Parathyroid adenoma (tissue), 2 donors: ENCODE measurements at regions not wholly inside any gene's neighbourhood (a gene's known extent, or its start where the extent isn't known, plus 50 kb on each side); places are given as distances from the start of the nearest gene placed in this dataset.
A peak's percentile ranks its signal among the peaks of the same experiment; 100 is the strongest.

Experiments used
- H2AFZ ChIP-seq: fragments of 300-600 bp; sonication (generic); one replicate; pipeline ENCODE4 v1.7.0; 2017; ENCODE audit warnings: antibody characterized with exemption, mild to moderate bottlenecking
- H3K27ac ChIP-seq: fragments of 300-600 bp; sonication (generic); one replicate; pipeline ENCODE4 v1.7.0; 2017
- H3K27me3 ChIP-seq: fragments of 300-600 bp; sonication (generic); one replicate; pipeline ENCODE4 v1.7.0; 2017; ENCODE audit warnings: low read length; ENCODE audit not compliant: control insufficient read depth, insufficient read depth
- H3K36me3 ChIP-seq: fragments of 300-600 bp; sonication (generic); one replicate; pipeline ENCODE4 v1.7.0; 2017; ENCODE audit warnings: low read length; ENCODE audit not compliant: control insufficient read depth, insufficient read depth
- H3K4me1 ChIP-seq: fragments of 300-600 bp; sonication (generic); one replicate; pipeline ENCODE4 v1.7.0; 2017; ENCODE audit warnings: control low read depth
- H3K4me2 ChIP-seq: fragments of 300-600 bp; sonication (generic); one replicate; pipeline ENCODE4 v1.7.0; 2017; ENCODE audit warnings: low read length
- H3K4me3 ChIP-seq: fragments of 300-600 bp; sonication (generic); one replicate; pipeline ENCODE4 v1.7.0; 2017; ENCODE audit warnings: low read depth, low read length
- H3K79me2 ChIP-seq: fragments of 300-600 bp; sonication (generic); one replicate; pipeline ENCODE4 v1.7.0; 2017; ENCODE audit warnings: control low read depth
- H3K9ac ChIP-seq: fragments of 300-600 bp; sonication (generic); one replicate; pipeline ENCODE4 v1.7.0; 2017; ENCODE audit warnings: mild to moderate bottlenecking
- H3K9me3 ChIP-seq: fragments of 300-600 bp; sonication (generic); one replicate; pipeline ENCODE4 v1.7.0; 2017; ENCODE audit warnings: low read length; ENCODE audit not compliant: control insufficient read depth
- TF ChIP-seq, protein P1 (sequence below): fragments of 300-600 bp; sonication (generic); IDR thresholded peaks from one replicate; pipeline ENCODE4 v1.7.0; 2017; ENCODE audit warnings: antibody characterized with exemption, mild to moderate bottlenecking
- donor health status: primary hyperparathyroidism.

DNA sequence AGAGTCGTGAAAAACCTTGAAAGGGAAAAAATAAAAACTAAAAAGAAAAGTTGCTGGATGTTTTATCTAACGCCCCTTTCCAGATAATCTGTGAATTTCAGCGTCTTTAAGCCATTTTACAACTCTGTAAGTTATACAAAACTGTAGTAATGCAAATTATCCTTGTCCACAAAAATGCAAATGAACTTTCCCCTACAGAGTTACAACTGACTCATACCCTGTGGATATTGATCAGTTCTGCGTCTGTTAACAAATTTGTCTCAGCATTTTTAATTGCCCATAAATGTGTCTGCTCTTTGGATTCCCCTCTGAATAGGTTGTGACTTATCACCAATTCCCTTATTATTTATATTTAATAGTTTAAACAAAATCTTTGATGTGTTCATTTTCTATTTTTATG, 105.9 kb upstream of the PRLR start:
- TF ChIP-seq, protein P1, sequence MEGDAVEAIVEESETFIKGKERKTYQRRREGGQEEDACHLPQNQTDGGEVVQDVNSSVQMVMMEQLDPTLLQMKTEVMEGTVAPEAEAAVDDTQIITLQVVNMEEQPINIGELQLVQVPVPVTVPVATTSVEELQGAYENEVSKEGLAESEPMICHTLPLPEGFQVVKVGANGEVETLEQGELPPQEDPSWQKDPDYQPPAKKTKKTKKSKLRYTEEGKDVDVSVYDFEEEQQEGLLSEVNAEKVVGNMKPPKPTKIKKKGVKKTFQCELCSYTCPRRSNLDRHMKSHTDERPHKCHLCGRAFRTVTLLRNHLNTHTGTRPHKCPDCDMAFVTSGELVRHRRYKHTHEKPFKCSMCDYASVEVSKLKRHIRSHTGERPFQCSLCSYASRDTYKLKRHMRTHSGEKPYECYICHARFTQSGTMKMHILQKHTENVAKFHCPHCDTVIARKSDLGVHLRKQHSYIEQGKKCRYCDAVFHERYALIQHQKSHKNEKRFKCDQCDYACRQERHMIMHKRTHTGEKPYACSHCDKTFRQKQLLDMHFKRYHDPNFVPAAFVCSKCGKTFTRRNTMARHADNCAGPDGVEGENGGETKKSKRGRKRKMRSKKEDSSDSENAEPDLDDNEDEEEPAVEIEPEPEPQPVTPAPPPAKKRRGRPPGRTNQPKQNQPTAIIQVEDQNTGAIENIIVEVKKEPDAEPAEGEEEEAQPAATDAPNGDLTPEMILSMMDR, result no peak
- no peak overlapping the region for H3K4me2 ChIP-seq
- H3K27me3 ChIP-seq, result no peaks in the 10 kb centered on the region
- no peak overlapping the region for H3K4me3 ChIP-seq
- no peak overlapping the region for H3K27ac ChIP-seq
- H3K79me2 ChIP-seq, result no peaks in the 10 kb centered on the region
- no peak overlapping the region for H2AFZ ChIP-seq
- no peaks in the 10 kb centered on the region for H3K4me1 ChIP-seq
- no peaks in the 10 kb centered on the region for H3K9me3 ChIP-seq
- no peaks in the 10 kb centered on the region for H3K36me3 ChIP-seq
- no peak overlapping the region for H3K9ac ChIP-seq

DNA sequence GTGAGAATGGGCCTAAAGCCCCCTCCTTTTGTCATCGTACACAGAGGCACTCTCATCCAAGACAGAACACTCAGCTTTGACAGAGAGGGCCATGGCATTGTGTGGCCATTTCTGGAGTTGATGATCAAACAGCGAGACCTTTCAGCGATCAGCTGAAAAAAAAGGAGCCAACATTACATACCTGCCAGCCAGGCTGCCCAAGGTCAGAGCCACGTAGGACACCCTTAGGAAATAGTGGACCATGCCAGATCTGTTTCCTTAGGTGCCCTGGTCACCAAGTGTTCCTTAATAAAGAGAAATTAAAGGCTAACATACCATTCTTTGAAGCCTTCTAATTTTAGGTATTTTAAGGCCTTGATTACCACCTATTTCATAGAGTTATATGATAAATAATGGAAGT, 105.5 kb upstream of the PRLR start:
- Histone ChIP-seq H3K27ac (no peak overlapping the region), H3K27me3 (no peaks in the 10 kb centered on the region), H3K4me2 (no peak overlapping the region), H3K79me2 (no peaks in the 10 kb centered on the region), H3K4me3 (no peak overlapping the region), H3K9me3 (no peaks in the 10 kb centered on the region), H3K4me1 (no peaks in the 10 kb centered on the region), H3K36me3 (no peaks in the 10 kb centered on the region), H2AFZ (no peak overlapping the region), H3K9ac (no peak overlapping the region)
- TF ChIP-seq, protein P1, result no peak

DNA sequence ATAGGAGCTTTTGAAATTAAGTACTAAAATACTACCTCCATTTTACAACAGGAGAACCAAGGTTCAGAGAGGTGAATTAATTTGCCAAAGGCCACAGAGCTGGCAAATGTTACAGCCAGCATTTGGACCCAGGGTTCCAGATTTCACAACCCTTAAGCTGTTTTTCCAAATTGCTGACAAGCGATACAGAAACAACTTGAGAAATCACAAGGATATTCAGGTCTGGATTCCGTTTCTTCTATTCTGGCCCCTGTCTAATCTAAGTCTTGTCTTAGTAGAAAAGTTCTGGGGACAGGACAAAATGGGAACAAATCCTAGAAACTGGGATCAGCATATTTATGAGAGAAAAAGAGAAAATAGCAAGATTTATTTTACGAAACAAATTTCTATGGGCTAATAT, 103.1 kb upstream of the PRLR start:
- no peaks in the 10 kb centered on the region for H3K36me3 ChIP-seq
- no peak overlapping the region for H3K27ac ChIP-seq
- H3K4me3 ChIP-seq, result no peak overlapping the region
- no peaks in the 10 kb centered on the region for H3K4me1 ChIP-seq
- H3K9ac ChIP-seq, result no peak overlapping the region
- H3K79me2 ChIP-seq, result no peaks in the 10 kb centered on the region
- no peaks in the 10 kb centered on the region for H3K9me3 ChIP-seq
- no peaks in the 10 kb centered on the region for H3K27me3 ChIP-seq
- no peak overlapping the region for H3K4me2 ChIP-seq
- no peak overlapping the region for H2AFZ ChIP-seq
- TF ChIP-seq, protein P1, result no peak

DNA sequence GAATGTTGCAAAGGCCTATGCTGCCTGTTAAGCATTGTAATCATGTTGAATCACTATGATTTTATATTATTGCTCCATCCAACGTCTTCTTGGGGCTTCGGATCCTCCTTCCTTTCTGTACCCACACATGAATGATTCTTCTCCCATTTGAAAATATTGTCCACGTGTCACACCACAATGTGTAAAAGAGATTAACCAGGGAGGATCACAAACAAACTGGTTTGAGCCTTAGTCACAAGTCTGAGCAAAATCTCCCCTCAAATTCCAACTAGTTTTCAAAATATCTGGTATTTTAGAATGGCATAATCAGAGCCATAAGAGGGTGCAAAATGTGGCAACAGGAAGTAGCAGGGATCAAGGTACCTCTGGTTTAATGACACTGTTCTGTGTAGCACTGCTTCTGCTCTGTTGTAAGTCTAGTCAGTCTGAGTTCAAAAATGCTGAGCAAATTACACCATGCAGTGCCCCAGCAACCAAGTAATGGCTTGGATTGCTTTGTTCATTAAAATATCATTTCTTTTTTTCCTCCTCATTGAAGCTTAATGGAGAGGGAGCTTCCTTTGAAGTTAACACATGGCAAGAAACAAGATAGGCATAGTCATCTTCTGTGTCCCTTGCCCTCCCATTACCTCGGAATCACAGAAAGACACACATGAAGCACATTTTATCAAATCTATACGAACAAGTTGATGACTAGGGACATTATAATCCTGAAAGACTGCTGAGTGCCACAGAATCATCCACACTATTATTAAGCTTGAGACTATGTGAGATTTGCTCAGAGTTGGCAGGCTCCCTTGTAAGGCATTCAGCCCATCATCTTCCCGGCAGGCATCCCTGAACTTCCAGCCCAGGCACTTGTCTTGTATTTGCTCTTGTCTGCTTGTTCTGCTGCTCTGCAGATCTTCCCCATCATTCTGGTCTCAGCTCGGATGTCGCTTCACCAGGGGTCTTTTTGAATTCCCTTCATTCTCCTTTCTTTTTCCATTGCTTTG, 102.0 kb upstream of the PRLR start:
- Histone ChIP-seq H3K9me3 (no peaks in the 10 kb centered on the region), H3K79me2 (no peaks in the 10 kb centered on the region)

More for the DNA sequence above, 102.0 kb upstream of the PRLR start:
- H3K4me1 ChIP-seq, result no peaks in the 10 kb centered on the region
- no peak overlapping the region for H3K9ac ChIP-seq
- H2AFZ ChIP-seq, result peak overlapping the region; percentile 13
- H3K4me2 ChIP-seq, result no peak overlapping the region
- no peaks in the 10 kb centered on the region for H3K36me3 ChIP-seq
- no peak overlapping the region for H3K4me3 ChIP-seq
- no peaks in the 10 kb centered on the region for H3K27me3 ChIP-seq
- H3K27ac ChIP-seq, result no peak overlapping the region
- TF ChIP-seq, protein P1, result no peak
